Rectal smooth muscle tissue (tissue), 1 donor: ENCODE measurements at regions not wholly inside any gene's neighbourhood (a gene's known extent, or its start where the extent isn't known, plus 50 kb on each side); places are given as distances from the start of the nearest gene placed in this dataset.
"Not testable (repeated sequence)": the region's sequence is repeated elsewhere in the genome, so short reads cannot be mapped to it uniquely, and the experiment has no call there.

Experiments used
- H3K27ac ChIP-seq: one replicate; pipeline ENCODE4 v1.7.0; 2013; ENCODE audit warnings: low read depth, low read length, inconsistent platforms
- H3K27me3 ChIP-seq: one replicate; pipeline ENCODE4 v1.7.0; 2013; ENCODE audit warnings: low read length; ENCODE audit not compliant: control insufficient read depth, insufficient read depth
- H3K36me3 ChIP-seq: one replicate; pipeline ENCODE4 v1.7.0; 2013; ENCODE audit warnings: low read length; ENCODE audit not compliant: control insufficient read depth, insufficient read depth
- H3K4me1 ChIP-seq: one replicate; pipeline ENCODE4 v1.7.0; 2013; ENCODE audit warnings: low read length; ENCODE audit not compliant: control insufficient read depth, insufficient read depth
- H3K4me3 ChIP-seq: one replicate; pipeline ENCODE4 v1.7.0; 2013; ENCODE audit warnings: low read length
- H3K9ac ChIP-seq: one replicate; pipeline ENCODE4 v1.7.0; 2013; ENCODE audit warnings: low read length

- H3K4me1 ChIP-seq = peaks cover 15% of the 10 kb centered on the region
- H3K27ac ChIP-seq, H3K27me3 ChIP-seq: not testable (repeated sequence)
These were observed 61.7 kb downstream of the RHOU start for GRCh38 chr1:228796945-228797344.

GRCh38 chr1:228798035-228798434, 62.8 kb downstream of the RHOU start:
- no peaks in the 10 kb centered on the region for H3K36me3 ChIP-seq
- no peak overlapping the region for H3K9ac ChIP-seq
- H3K4me1 ChIP-seq = peaks cover 19% of the 10 kb centered on the region
- no peak overlapping the region for H3K4me3 ChIP-seq
- no peaks in the 10 kb centered on the region for H3K27me3 ChIP-seq
- H3K27ac ChIP-seq = peak overlapping the region; percentile 69

More at GRCh38 chr1:228796945-228797344, 61.7 kb downstream of the RHOU start:
- H3K36me3 ChIP-seq, H3K9ac ChIP-seq, H3K4me3 ChIP-seq: not testable (repeated sequence)

GRCh38 chr1:228798548-228798947, 63.3 kb downstream of the RHOU start:
- no peaks in the 10 kb centered on the region for H3K36me3 ChIP-seq
- no peak overlapping the region for H3K9ac ChIP-seq
- no peaks in the 10 kb centered on the region for H3K27me3 ChIP-seq
- peaks cover 19% of the 10 kb centered on the region for H3K4me1 ChIP-seq
- H3K27ac ChIP-seq = peak overlapping the region; percentile 69
- no peak overlapping the region for H3K4me3 ChIP-seq

GRCh38 chr1:228799924-228800323, 64.6 kb downstream of the RHOU start:
- Histone ChIP-seq H3K27ac (no peak overlapping the region), H3K4me3 (no peak overlapping the region), H3K27me3 (no peaks in the 10 kb centered on the region), H3K4me1 (peaks cover 19% of the 10 kb centered on the region), H3K36me3 (no peaks in the 10 kb centered on the region), H3K9ac (no peak overlapping the region)

- Histone ChIP-seq H3K27ac (no peak overlapping the region), H3K4me1 (peaks cover 20% of the 10 kb centered on the region), H3K4me3 (no peak overlapping the region)
These were observed 65.8 kb downstream of the RHOU start for GRCh38 chr1:228801068-228801467.

GRCh38 chr1:228802386-228803220, 67.3 kb downstream of the RHOU start:
- H3K4me1 ChIP-seq = peaks cover 20% of the 10 kb centered on the region
- H3K27ac ChIP-seq = peak overlapping the region; percentile 55
- no peak overlapping the region for H3K9ac ChIP-seq
- no peaks in the 10 kb centered on the region for H3K27me3 ChIP-seq
- H3K36me3 ChIP-seq = no peaks in the 10 kb centered on the region
- H3K4me3 ChIP-seq = no peak overlapping the region

More at GRCh38 chr1:228801068-228801467, 65.8 kb downstream of the RHOU start:
- Histone ChIP-seq H3K36me3 (no peaks in the 10 kb centered on the region), H3K27me3 (no peaks in the 10 kb centered on the region), H3K9ac (no peak overlapping the region)

GRCh38 chr1:228803421-228803820, 68.1 kb downstream of the RHOU start:
- Histone ChIP-seq H3K36me3 (no peaks in the 10 kb centered on the region), H3K27ac (peak overlapping the region; percentile 1), H3K27me3 (no peaks in the 10 kb centered on the region), H3K9ac (no peak overlapping the region), H3K4me3 (no peak overlapping the region), H3K4me1 (peaks cover 12% of the 10 kb centered on the region)

GRCh38 chr1:228804173-228804572, 68.9 kb downstream of the RHOU start:
- Histone ChIP-seq H3K9ac (no peak overlapping the region), H3K27ac (no peak overlapping the region), H3K4me1 (peaks cover 10% of the 10 kb centered on the region), H3K4me3 (no peak overlapping the region), H3K27me3 (no peaks in the 10 kb centered on the region), H3K36me3 (no peaks in the 10 kb centered on the region)

- Histone ChIP-seq H3K36me3 (no peaks in the 10 kb centered on the region), H3K4me3 (no peak overlapping the region), H3K9ac (no peak overlapping the region), H3K4me1 (peaks cover 9% of the 10 kb centered on the region), H3K27me3 (no peaks in the 10 kb centered on the region), H3K27ac (peak overlapping the region; percentile 37)
These were observed 69.5 kb downstream of the RHOU start for GRCh38 chr1:228804640-228805413.

GRCh38 chr1:228807904-228808605, 72.8 kb downstream of the RHOU start:
- peaks cover 4% of the 10 kb centered on the region for H3K4me1 ChIP-seq
- no peak overlapping the region for H3K27ac ChIP-seq
- no peaks in the 10 kb centered on the region for H3K27me3 ChIP-seq
- H3K9ac ChIP-seq = no peak overlapping the region
- H3K4me3 ChIP-seq = no peak overlapping the region
- no peaks in the 10 kb centered on the region for H3K36me3 ChIP-seq

GRCh38 chr1:228809621-228810394, 74.5 kb downstream of the RHOU start:
- H3K27ac ChIP-seq = no peak overlapping the region
- peaks cover 4% of the 10 kb centered on the region for H3K4me1 ChIP-seq
- no peaks in the 10 kb centered on the region for H3K27me3 ChIP-seq
- H3K36me3 ChIP-seq = no peaks in the 10 kb centered on the region
- no peak overlapping the region for H3K4me3 ChIP-seq
- H3K9ac ChIP-seq = no peak overlapping the region

GRCh38 chr1:228810395-228810758, 75.1 kb downstream of the RHOU start:
- H3K4me1 ChIP-seq = peaks cover 3% of the 10 kb centered on the region

More at GRCh38 chr1:228810395-228810758, 75.1 kb downstream of the RHOU start:
- no peaks in the 10 kb centered on the region for H3K36me3 ChIP-seq
- H3K27me3 ChIP-seq = no peaks in the 10 kb centered on the region
- H3K27ac ChIP-seq = no peak overlapping the region
- no peak overlapping the region for H3K4me3 ChIP-seq
- no peak overlapping the region for H3K9ac ChIP-seq
